Gastrocnemius medialis (tissue), 4 donors: ENCODE measurements at regions not wholly inside any gene's neighbourhood (a gene's known extent, or its start where the extent isn't known, plus 50 kb on each side); places are given as distances from the start of the nearest gene placed in this dataset.

Source experiments
- ATAC-seq, 2 donors: fragments of 150-250 bp; one replicate each; pipeline ENCODE4 v1.9.1; 2016
- DNase-seq, 2 donors: peaks; one replicate each; pipeline ENCODE4 v3.0.0-alpha.2; 2019
- H3K27ac ChIP-seq, 4 donors: fragments of 200-600 bp; sonication (generic); 1 replicate in 1 of 4; 2 replicates in 3 of 4; pipeline ENCODE4 v1.5.1; 2016 to 2018; ENCODE audit warnings: mild to moderate bottlenecking in 2 of 4, moderate library complexity in 1 of 4
- H3K27me3 ChIP-seq, 3 donors: fragments of 200-600 bp; sonication (generic) in 2 of 3; 1 replicate in 1 of 3; 2 replicates in 2 of 3; pipeline versions ENCODE4 v1.5.1 to v1.6.0; 2016 to 2019; ENCODE audit warnings: mild to moderate bottlenecking in 1 of 3, moderate library complexity in 1 of 3
- H3K36me3 ChIP-seq, 2 donors: fragments of 200-600 bp; sonication (generic) in 1 of 2; one replicate each; pipeline ENCODE4 v1.5.1; 2017 to 2018
- H3K4me1 ChIP-seq, 2 donors: fragments of 200-600 bp; sonication (generic) in 1 of 2; one replicate each; pipeline ENCODE4 v1.5.1; 2016 to 2017; ENCODE audit warnings: mild to moderate bottlenecking in 2 of 2
- H3K4me3 ChIP-seq, 4 donors: fragments of 200-600 bp; sonication (generic) in 3 of 4; 1 replicate in 1 of 4; 2 replicates in 3 of 4; pipeline ENCODE4 v1.5.1; 2016 to 2019; ENCODE audit warnings: mild to moderate bottlenecking in 2 of 4
- H3K9me3 ChIP-seq, 3 donors: fragments of 200-600 bp; sonication (generic) in 2 of 3; 1 replicate in 1 of 3; 2 replicates in 2 of 3; pipeline ENCODE4 v1.5.1; 2016 to 2019
- POLR2A ChIP-seq, 2 donors: fragments of 450-650 bp; IDR thresholded peaks; one replicate each; pipeline ENCODE4 v1.6.1; 2017; ENCODE audit warnings: antibody characterized with exemption in 2 of 2, mild to moderate bottlenecking in 2 of 2, moderate library complexity in 2 of 2
- in situ Hi-C, 4 donors: fragments of 200-750 bp; cut with MboI; loops; one replicate each; pipeline versions ENCODE4 v1.15.0 to v1.8.0; 2017; ENCODE audit warnings: low sequenced_read_pairs in 4 of 4
- intact Hi-C: fragments of 100-400 bp; cut with DNase I; formaldehyde crosslinking; loops from one replicate; pipeline ENCODE4 v1.15.1; 2023; ENCODE audit warnings: low total_unique reads
- TF ChIP-seq, protein P1 (sequence below), 5 experiments: fragments of 450-650 bp in 3 of 5; fragments of 200-600 bp in 2 of 5; sonication (generic) in 2 of 5; IDR thresholded peaks in 4 of 5; conservative IDR thresholded peaks in 1 of 5; 1 replicate in 4 of 5; 2 replicates in 1 of 5; pipeline ENCODE4 v1.5.1; 2016 to 2019; ENCODE audit warnings: antibody characterized with exemption in 5 of 5, mild to moderate bottlenecking in 3 of 5, moderate library complexity in 3 of 5

DNA sequence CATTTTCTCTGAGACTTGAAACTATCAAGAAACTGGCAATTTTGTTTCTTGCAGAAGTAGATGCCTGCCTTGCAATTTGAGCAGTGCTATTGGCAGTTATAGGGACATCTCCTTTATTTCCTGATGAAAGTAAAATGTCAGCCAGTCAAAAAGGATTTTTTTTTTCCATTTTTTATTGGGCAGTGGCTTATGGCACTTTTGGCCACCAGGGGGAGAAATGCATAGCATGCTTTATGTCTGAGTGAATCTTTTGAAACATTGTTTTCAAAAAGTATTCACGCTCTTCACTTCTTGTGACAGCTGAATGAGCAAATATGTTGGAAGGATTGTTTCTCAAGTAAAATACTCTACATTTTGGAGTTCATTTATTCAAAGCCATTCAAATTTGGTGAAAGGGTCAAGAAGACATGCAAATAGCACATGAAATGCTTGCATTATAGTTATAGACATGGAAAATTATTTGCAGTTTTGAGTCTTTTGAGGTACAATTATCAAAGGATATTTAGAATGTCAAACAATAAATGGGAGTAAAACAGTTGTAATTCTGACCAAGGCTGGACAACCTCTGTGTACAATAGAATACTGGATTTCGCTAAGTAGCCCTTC, 491.0 kb downstream of the CDH2 start:
- Histone ChIP-seq H3K4me1 (no peaks in the 10 kb centered on the region), H3K27ac (no peak overlapping the region), H3K9me3 (peaks cover 0 to 7% (median 0%) of the 10 kb centered on the region in 3 donors), H3K36me3 (no peaks in the 10 kb centered on the region), H3K4me3 (no peak overlapping the region), H3K27me3 (no peaks in the 10 kb centered on the region)
- intact Hi-C loops (no loop called here), in situ Hi-C loops (no loop called here)
- TF ChIP-seq POLR2A (IDR thresholded peaks at IDR 0.05) = no peak
- TF ChIP-seq, protein P1, sequence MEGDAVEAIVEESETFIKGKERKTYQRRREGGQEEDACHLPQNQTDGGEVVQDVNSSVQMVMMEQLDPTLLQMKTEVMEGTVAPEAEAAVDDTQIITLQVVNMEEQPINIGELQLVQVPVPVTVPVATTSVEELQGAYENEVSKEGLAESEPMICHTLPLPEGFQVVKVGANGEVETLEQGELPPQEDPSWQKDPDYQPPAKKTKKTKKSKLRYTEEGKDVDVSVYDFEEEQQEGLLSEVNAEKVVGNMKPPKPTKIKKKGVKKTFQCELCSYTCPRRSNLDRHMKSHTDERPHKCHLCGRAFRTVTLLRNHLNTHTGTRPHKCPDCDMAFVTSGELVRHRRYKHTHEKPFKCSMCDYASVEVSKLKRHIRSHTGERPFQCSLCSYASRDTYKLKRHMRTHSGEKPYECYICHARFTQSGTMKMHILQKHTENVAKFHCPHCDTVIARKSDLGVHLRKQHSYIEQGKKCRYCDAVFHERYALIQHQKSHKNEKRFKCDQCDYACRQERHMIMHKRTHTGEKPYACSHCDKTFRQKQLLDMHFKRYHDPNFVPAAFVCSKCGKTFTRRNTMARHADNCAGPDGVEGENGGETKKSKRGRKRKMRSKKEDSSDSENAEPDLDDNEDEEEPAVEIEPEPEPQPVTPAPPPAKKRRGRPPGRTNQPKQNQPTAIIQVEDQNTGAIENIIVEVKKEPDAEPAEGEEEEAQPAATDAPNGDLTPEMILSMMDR (IDR thresholded peaks at IDR 0.05 in 4 of 5, conservative IDR thresholded peaks at IDR 0.05 in 1 of 5) = peak in 2 of 5 experiments; percentile 6 to 34
- DNase-seq (no peak), ATAC-seq (no peak)

DNA sequence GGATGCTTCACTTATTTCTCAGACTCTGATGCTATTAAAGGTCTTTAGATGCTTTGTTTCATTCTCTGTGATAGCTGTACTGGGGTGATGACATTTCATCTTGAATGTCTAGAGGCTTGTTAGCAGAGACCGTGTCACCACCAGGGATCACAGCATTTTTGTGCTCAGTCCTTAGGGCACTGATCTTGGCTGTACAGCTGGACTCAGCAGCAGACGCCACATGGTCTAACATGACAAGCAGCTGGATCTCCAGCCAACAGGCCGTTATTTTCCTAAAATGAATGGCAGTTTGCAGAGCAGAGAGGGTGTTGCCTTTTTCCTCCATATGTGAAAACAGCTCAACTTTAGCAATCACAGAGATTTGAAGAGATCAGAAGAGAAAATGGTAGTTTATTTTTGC, 491.8 kb downstream of the CDH2 start:
- Histone ChIP-seq H3K4me3 (no peak overlapping the region), H3K36me3 (no peaks in the 10 kb centered on the region), H3K4me1 (no peaks in the 10 kb centered on the region), H3K27me3 (no peaks in the 10 kb centered on the region), H3K9me3 (peaks cover 0 to 7% (median 0%) of the 10 kb centered on the region in 3 donors), H3K27ac (no peak overlapping the region)
- ATAC-seq = no peak
- intact Hi-C loops (no loop called here), in situ Hi-C loops (no loop called here)
- no peak for DNase-seq
- TF ChIP-seq, protein P1 (IDR thresholded peaks at IDR 0.05 in 4 of 5, conservative IDR thresholded peaks at IDR 0.05 in 1 of 5) = no peak
- TF ChIP-seq POLR2A (IDR thresholded peaks at IDR 0.05) = no peak

DNA sequence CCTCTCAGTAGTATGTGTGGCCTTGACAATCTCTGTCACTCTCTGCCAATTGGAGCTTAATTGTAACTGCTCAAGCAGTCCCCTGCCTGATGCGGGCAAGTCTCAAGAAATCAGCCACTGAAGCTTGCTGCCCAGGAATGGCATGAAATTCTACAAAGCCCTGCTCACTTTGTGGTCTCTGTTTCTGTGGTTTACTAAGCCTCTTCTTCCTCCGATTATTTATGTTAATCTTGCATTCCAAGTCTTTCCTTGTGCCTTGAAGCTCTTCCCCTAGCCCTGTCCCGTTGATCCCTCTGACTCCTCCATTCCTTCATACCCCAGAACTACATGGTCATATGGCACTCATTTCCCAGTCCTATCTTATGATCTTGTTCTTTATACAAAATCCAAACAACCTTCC, 489.3 kb upstream of the CHST9 start:
- no peaks in the 10 kb centered on the region for H3K27me3 ChIP-seq
- H3K9me3 ChIP-seq = no peaks in the 10 kb centered on the region
- intact Hi-C loops = no loop called here
- H3K4me3 ChIP-seq = no peak overlapping the region
- DNase-seq = no peak
- H3K27ac ChIP-seq = no peak overlapping the region
- in situ Hi-C loops = loop anchor here in 1 of 4 donors (25.0 kb wide), 1 partner anchor 88 kb away; no protein-coding TSS in a partner anchor
- ATAC-seq = no peak
- TF ChIP-seq, protein P1 (IDR thresholded peaks at IDR 0.05 in 4 of 5, conservative IDR thresholded peaks at IDR 0.05 in 1 of 5) = no peak
- no peak for TF ChIP-seq POLR2A (IDR thresholded peaks at IDR 0.05)
- H3K4me1 ChIP-seq = no peaks in the 10 kb centered on the region
- no peaks in the 10 kb centered on the region for H3K36me3 ChIP-seq

DNA sequence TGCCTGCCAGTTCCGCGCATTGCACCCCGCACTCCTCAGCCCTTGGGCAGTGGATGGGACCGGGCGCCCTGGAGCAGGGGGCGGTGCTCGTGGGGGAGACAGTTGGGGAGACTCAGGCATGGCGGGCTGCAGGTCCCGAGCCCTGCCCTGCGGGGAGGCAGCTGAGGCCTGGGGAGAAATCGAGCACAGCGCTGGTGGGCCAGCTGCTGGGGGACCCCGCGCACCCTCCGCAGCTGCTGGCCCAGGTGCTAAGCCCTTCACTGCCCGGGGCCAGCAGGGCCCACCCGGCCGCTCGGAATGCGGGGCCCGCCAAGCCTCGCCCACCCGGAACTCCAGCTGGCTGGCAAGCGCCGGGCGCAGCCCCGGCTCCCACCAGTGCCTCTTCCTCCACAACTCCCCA, 488.8 kb upstream of the CHST9 start:
- Histone ChIP-seq H3K9me3 (no peaks in the 10 kb centered on the region), H3K4me1 (no peaks in the 10 kb centered on the region), H3K27me3 (no peaks in the 10 kb centered on the region), H3K36me3 (no peaks in the 10 kb centered on the region), H3K4me3 (no peak overlapping the region), H3K27ac (no peak overlapping the region)
- TF ChIP-seq, protein P1 (IDR thresholded peaks at IDR 0.05 in 4 of 5, conservative IDR thresholded peaks at IDR 0.05 in 1 of 5) = no peak
- TF ChIP-seq POLR2A (IDR thresholded peaks at IDR 0.05) = no peak
- DNase-seq (no peak), ATAC-seq (no peak)
- intact Hi-C loops (no loop called here), in situ Hi-C loops (loop anchor here in 1 of 4 donors (25.0 kb wide), 1 partner anchor 88 kb away; no protein-coding TSS in a partner anchor)

DNA sequence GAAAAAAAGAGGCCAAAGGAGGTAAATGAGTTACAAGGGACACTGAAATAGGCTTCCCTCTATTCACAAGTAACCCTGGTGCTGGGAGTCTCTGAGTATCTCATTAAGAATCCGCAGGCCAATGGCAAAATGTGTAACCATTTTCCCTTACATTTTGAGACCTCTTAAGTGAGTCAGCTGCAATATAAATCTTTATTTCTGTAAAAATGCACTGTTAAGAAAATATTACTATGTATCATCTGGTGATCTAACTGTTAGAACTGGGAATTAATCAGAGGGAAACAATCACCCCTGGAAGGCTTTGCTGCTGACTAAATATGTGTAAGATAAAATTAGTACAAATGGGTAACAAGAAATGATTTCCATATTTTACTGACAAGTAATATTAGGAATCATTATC, 483.1 kb upstream of the CHST9 start:
- Histone ChIP-seq H3K27ac (no peak overlapping the region), H3K27me3 (no peaks in the 10 kb centered on the region), H3K36me3 (no peaks in the 10 kb centered on the region), H3K4me1 (no peaks in the 10 kb centered on the region), H3K4me3 (no peak overlapping the region), H3K9me3 (no peaks in the 10 kb centered on the region)
- TF ChIP-seq, protein P1 (IDR thresholded peaks at IDR 0.05 in 4 of 5, conservative IDR thresholded peaks at IDR 0.05 in 1 of 5) = no peak
- no peak for TF ChIP-seq POLR2A (IDR thresholded peaks at IDR 0.05)
- in situ Hi-C loops (loop anchor here in 1 of 4 donors (25.0 kb wide), 1 partner anchor 94 kb away; no protein-coding TSS in a partner anchor), intact Hi-C loops (no loop called here)
- ATAC-seq = no peak
- DNase-seq = no peak
